WTC11 (cell line): ENCODE measurements at regions not wholly inside any gene's neighbourhood (a gene's known extent, or its start where the extent isn't known, plus 50 kb on each side); places are given as distances from the start of the nearest gene placed in this dataset.

ENCODE experiments used
- ATAC-seq: fragments of 200-7000 bp; cut with Tn5 transposase; 2 replicates; pipeline ENCODE4 v1.10.0; 2021; ENCODE audit warnings: mild to moderate bottlenecking, moderate library complexity
- CTCF ChIA-PET: fragments of 300-600 bp; sonication (Branson Sonifier 250); formaldehyde crosslinking; loops from one replicate; lab custom pipeline; 2021; ENCODE audit warnings: antibody characterized with exemption; lab: Charles Lee
- POLR2A ChIA-PET: fragments of 350-600 bp; sonication (Branson Sonifier 250); formaldehyde crosslinking; loops from one replicate; lab custom pipeline; 2021; ENCODE audit warnings: antibody characterized with exemption; lab: Charles Lee
- DNase-seq: peaks from one replicate; pipeline ENCODE4 v3.0.0; 2021; ENCODE audit warnings: low spot score
- H3K27ac Mint-ChIP-seq: 2 replicates; pipeline ENCODE4 v1.8.0; 2021; ENCODE audit warnings: mixed read lengths
- H3K27me3 Mint-ChIP-seq: 2 replicates; pipeline ENCODE4 v1.8.0; 2021; ENCODE audit warnings: low read depth, mild to moderate bottlenecking, moderate library complexity, mixed read lengths
- H3K36me3 Mint-ChIP-seq: 2 replicates; pipeline ENCODE4 v1.8.0; 2021; ENCODE audit warnings: mixed read lengths
- H3K4me1 Mint-ChIP-seq: 2 replicates; pipeline ENCODE4 v1.8.0; 2022; ENCODE audit warnings: mixed read lengths
- H3K4me3 Mint-ChIP-seq: 2 replicates; pipeline ENCODE4 v1.8.0; 2021; ENCODE audit warnings: mild to moderate bottlenecking, moderate library complexity, mixed read lengths
- H3K9me3 Mint-ChIP-seq: 2 replicates; pipeline ENCODE4 v1.8.0; 2021; ENCODE audit warnings: mixed read lengths
- ATF1 ChIP-seq: sonication (generic); formaldehyde crosslinking; IDR thresholded peaks from 2 replicates; pipeline ENCODE4 v1.8.1; 2023; ENCODE audit warnings: mild to moderate bottlenecking, moderate library complexity, missing genetic modification reagents
- CREB1 ChIP-seq: sonication (generic); formaldehyde crosslinking; IDR thresholded peaks from 2 replicates; pipeline ENCODE4 v1.8.0; 2023; ENCODE audit warnings: mild to moderate bottlenecking, missing genetic modification reagents
- CREM ChIP-seq: sonication (generic); formaldehyde crosslinking; IDR thresholded peaks from 2 replicates; pipeline ENCODE4 v1.8.1; 2022; ENCODE audit warnings: mild to moderate bottlenecking, missing genetic modification reagents, moderate library complexity
- FOXP1 ChIP-seq: sonication (generic); formaldehyde crosslinking; IDR thresholded peaks from 2 replicates; pipeline ENCODE4 v1.8.0; 2022; ENCODE audit warnings: missing genetic modification reagents, mild to moderate bottlenecking, moderate library complexity, borderline replicate concordance
- GABPB1 ChIP-seq: sonication (generic); formaldehyde crosslinking; IDR thresholded peaks from 2 replicates; pipeline ENCODE4 v1.8.1; 2023; ENCODE audit warnings: mild to moderate bottlenecking, missing genetic modification reagents
- JUN ChIP-seq: sonication (generic); formaldehyde crosslinking; IDR thresholded peaks from 2 replicates; pipeline ENCODE4 v1.8.0; 2023; ENCODE audit warnings: mild to moderate bottlenecking, missing genetic modification reagents
- MXD4 ChIP-seq: fragments of 250-450 bp; sonication (Bioruptor Pico); IDR thresholded peaks from 2 replicates; pipeline ENCODE4 v1.8.0; 2021; ENCODE audit warnings: mild to moderate bottlenecking, moderate library complexity, borderline replicate concordance
- MYBL2 ChIP-seq: sonication (generic); formaldehyde crosslinking; IDR thresholded peaks from 2 replicates; pipeline ENCODE4 v1.8.1; 2023; ENCODE audit warnings: mild to moderate bottlenecking, moderate library complexity, missing genetic modification reagents
- NR3C1 ChIP-seq: sonication (generic); formaldehyde crosslinking; conservative IDR thresholded peaks from 2 replicates; pipeline ENCODE4 v1.8.1; 2023; ENCODE audit warnings: low read depth, mild to moderate bottlenecking, missing genetic modification reagents
- SMAD3 ChIP-seq: sonication (generic); formaldehyde crosslinking; IDR thresholded peaks from 2 replicates; pipeline ENCODE4 v1.8.0; 2022; ENCODE audit warnings: missing genetic modification reagents, mild to moderate bottlenecking, borderline replicate concordance
- ZNF138 ChIP-seq: sonication (generic); formaldehyde crosslinking; conservative IDR thresholded peaks from 2 replicates; pipeline ENCODE4 v1.8.1; 2022; ENCODE audit warnings: mild to moderate bottlenecking, moderate library complexity, missing genetic modification reagents
- ZNF232 ChIP-seq: sonication (generic); formaldehyde crosslinking; IDR thresholded peaks from 2 replicates; pipeline ENCODE4 v1.8.0; 2022; ENCODE audit warnings: mild to moderate bottlenecking, missing genetic modification reagents
- TF ChIP-seq, protein P1 (sequence below): fragments of 250-450 bp; sonication (Bioruptor Pico); IDR thresholded peaks from 2 replicates; pipeline ENCODE4 v2.1.2; 2022; ENCODE audit warnings: mild to moderate bottlenecking, moderate library complexity
- TF ChIP-seq, protein P2 (sequence below): sonication (generic); formaldehyde crosslinking; IDR thresholded peaks from 2 replicates; pipeline ENCODE4 v1.8.0; 2023; ENCODE audit warnings: missing genetic modification reagents, mild to moderate bottlenecking, borderline replicate concordance
- TF ChIP-seq, protein P3 (sequence below): fragments of 250-450 bp; sonication (Bioruptor Pico); IDR thresholded peaks from 2 replicates; pipeline ENCODE4 v1.8.0; 2021; ENCODE audit warnings: mild to moderate bottlenecking
- TF ChIP-seq, protein P4 (sequence below): sonication (generic); formaldehyde crosslinking; IDR thresholded peaks from 2 replicates; pipeline ENCODE4 v1.8.1; 2023; ENCODE audit warnings: mild to moderate bottlenecking, missing genetic modification reagents, moderate library complexity
- TF ChIP-seq, protein P5 (sequence below): sonication (generic); formaldehyde crosslinking; IDR thresholded peaks from 2 replicates; pipeline ENCODE4 v1.8.1; 2022; ENCODE audit warnings: low read depth, missing genetic modification reagents, borderline replicate concordance
- TF ChIP-seq, protein P6 (sequence below): sonication (generic); formaldehyde crosslinking; IDR thresholded peaks from 2 replicates; pipeline ENCODE4 v1.8.1; 2023; ENCODE audit warnings: mild to moderate bottlenecking, missing genetic modification reagents
- TF ChIP-seq, protein P7 (sequence below): fragments of 250-450 bp; sonication (Bioruptor Pico); IDR thresholded peaks from 2 replicates; pipeline ENCODE4 v1.9.0; 2021; ENCODE audit warnings: mild to moderate bottlenecking, borderline replicate concordance

DNA sequence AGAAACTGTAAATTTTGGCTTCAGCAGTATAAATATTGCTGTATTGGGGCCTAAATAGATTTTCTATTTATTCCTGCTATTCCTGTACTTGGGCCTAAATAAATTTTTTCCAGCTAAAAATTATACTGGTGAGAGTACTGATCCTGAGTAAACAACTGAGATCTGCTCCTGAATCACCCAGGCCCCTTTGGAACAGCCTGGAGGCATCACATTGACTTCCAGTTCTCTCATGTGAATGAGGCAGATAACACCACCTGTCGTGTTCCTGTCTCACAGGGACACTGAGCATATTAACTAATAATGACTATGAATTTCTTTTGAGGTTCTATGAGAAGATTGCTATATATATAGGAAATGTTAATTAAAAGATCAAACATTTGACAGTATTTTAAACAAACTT lies 119.5 kb upstream of the PLCXD3 start:
- H3K36me3 Mint-ChIP-seq, result peaks cover 4% of the 10 kb centered on the region; the same call in 1 of the 2 replicates
- H3K27ac Mint-ChIP-seq, result no peak overlapping the region
- no peak for DNase-seq
- no peak for ATAC-seq
- TF ChIP-seq, protein P1, sequence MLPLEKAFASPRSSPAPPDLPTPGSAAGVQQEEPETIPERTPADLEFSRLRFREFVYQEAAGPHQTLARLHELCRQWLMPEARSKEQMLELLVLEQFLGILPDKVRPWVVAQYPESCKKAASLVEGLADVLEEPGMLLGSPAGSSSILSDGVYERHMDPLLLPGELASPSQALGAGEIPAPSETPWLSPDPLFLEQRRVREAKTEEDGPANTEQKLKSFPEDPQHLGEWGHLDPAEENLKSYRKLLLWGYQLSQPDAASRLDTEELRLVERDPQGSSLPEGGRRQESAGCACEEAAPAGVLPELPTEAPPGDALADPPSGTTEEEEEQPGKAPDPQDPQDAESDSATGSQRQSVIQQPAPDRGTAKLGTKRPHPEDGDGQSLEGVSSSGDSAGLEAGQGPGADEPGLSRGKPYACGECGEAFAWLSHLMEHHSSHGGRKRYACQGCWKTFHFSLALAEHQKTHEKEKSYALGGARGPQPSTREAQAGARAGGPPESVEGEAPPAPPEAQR (CRISPR knock-in tag), result no peak
- TF ChIP-seq, protein P2, sequence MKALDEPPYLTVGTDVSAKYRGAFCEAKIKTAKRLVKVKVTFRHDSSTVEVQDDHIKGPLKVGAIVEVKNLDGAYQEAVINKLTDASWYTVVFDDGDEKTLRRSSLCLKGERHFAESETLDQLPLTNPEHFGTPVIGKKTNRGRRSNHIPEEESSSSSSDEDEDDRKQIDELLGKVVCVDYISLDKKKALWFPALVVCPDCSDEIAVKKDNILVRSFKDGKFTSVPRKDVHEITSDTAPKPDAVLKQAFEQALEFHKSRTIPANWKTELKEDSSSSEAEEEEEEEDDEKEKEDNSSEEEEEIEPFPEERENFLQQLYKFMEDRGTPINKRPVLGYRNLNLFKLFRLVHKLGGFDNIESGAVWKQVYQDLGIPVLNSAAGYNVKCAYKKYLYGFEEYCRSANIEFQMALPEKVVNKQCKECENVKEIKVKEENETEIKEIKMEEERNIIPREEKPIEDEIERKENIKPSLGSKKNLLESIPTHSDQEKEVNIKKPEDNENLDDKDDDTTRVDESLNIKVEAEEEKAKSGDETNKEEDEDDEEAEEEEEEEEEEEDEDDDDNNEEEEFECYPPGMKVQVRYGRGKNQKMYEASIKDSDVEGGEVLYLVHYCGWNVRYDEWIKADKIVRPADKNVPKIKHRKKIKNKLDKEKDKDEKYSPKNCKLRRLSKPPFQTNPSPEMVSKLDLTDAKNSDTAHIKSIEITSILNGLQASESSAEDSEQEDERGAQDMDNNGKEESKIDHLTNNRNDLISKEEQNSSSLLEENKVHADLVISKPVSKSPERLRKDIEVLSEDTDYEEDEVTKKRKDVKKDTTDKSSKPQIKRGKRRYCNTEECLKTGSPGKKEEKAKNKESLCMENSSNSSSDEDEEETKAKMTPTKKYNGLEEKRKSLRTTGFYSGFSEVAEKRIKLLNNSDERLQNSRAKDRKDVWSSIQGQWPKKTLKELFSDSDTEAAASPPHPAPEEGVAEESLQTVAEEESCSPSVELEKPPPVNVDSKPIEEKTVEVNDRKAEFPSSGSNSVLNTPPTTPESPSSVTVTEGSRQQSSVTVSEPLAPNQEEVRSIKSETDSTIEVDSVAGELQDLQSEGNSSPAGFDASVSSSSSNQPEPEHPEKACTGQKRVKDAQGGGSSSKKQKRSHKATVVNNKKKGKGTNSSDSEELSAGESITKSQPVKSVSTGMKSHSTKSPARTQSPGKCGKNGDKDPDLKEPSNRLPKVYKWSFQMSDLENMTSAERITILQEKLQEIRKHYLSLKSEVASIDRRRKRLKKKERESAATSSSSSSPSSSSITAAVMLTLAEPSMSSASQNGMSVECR, result no peak
- TF ChIP-seq FOXP1 (CRISPR knock-in tag) (no peak), GABPB1 (CRISPR knock-in tag) (no peak), SMAD3 (CRISPR knock-in tag) (no peak), ZNF138 (CRISPR knock-in tag) (no peak), CREB1 (CRISPR knock-in tag) (no peak), MXD4 (CRISPR knock-in tag) (no peak), CREM (CRISPR knock-in tag) (no peak), NR3C1 (CRISPR knock-in tag) (no peak), MYBL2 (CRISPR knock-in tag) (no peak), ZNF232 (no peak), ATF1 (CRISPR knock-in tag) (no peak), JUN (CRISPR knock-in tag) (no peak)
- TF ChIP-seq, protein P3, sequence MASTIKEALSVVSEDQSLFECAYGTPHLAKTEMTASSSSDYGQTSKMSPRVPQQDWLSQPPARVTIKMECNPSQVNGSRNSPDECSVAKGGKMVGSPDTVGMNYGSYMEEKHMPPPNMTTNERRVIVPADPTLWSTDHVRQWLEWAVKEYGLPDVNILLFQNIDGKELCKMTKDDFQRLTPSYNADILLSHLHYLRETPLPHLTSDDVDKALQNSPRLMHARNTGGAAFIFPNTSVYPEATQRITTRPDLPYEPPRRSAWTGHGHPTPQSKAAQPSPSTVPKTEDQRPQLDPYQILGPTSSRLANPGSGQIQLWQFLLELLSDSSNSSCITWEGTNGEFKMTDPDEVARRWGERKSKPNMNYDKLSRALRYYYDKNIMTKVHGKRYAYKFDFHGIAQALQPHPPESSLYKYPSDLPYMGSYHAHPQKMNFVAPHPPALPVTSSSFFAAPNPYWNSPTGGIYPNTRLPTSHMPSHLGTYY (CRISPR knock-in tag), result no peak
- TF ChIP-seq, protein P4, sequence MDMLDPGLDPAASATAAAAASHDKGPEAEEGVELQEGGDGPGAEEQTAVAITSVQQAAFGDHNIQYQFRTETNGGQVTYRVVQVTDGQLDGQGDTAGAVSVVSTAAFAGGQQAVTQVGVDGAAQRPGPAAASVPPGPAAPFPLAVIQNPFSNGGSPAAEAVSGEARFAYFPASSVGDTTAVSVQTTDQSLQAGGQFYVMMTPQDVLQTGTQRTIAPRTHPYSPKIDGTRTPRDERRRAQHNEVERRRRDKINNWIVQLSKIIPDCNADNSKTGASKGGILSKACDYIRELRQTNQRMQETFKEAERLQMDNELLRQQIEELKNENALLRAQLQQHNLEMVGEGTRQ (CRISPR knock-in tag), result no peak
- TF ChIP-seq, protein P5, sequence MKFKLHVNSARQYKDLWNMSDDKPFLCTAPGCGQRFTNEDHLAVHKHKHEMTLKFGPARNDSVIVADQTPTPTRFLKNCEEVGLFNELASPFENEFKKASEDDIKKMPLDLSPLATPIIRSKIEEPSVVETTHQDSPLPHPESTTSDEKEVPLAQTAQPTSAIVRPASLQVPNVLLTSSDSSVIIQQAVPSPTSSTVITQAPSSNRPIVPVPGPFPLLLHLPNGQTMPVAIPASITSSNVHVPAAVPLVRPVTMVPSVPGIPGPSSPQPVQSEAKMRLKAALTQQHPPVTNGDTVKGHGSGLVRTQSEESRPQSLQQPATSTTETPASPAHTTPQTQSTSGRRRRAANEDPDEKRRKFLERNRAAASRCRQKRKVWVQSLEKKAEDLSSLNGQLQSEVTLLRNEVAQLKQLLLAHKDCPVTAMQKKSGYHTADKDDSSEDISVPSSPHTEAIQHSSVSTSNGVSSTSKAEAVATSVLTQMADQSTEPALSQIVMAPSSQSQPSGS (CRISPR knock-in tag), result no peak
- TF ChIP-seq, protein P6, sequence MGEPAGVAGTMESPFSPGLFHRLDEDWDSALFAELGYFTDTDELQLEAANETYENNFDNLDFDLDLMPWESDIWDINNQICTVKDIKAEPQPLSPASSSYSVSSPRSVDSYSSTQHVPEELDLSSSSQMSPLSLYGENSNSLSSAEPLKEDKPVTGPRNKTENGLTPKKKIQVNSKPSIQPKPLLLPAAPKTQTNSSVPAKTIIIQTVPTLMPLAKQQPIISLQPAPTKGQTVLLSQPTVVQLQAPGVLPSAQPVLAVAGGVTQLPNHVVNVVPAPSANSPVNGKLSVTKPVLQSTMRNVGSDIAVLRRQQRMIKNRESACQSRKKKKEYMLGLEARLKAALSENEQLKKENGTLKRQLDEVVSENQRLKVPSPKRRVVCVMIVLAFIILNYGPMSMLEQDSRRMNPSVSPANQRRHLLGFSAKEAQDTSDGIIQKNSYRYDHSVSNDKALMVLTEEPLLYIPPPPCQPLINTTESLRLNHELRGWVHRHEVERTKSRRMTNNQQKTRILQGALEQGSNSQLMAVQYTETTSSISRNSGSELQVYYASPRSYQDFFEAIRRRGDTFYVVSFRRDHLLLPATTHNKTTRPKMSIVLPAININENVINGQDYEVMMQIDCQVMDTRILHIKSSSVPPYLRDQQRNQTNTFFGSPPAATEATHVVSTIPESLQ (CRISPR knock-in tag), result no peak
- TF ChIP-seq, protein P7, sequence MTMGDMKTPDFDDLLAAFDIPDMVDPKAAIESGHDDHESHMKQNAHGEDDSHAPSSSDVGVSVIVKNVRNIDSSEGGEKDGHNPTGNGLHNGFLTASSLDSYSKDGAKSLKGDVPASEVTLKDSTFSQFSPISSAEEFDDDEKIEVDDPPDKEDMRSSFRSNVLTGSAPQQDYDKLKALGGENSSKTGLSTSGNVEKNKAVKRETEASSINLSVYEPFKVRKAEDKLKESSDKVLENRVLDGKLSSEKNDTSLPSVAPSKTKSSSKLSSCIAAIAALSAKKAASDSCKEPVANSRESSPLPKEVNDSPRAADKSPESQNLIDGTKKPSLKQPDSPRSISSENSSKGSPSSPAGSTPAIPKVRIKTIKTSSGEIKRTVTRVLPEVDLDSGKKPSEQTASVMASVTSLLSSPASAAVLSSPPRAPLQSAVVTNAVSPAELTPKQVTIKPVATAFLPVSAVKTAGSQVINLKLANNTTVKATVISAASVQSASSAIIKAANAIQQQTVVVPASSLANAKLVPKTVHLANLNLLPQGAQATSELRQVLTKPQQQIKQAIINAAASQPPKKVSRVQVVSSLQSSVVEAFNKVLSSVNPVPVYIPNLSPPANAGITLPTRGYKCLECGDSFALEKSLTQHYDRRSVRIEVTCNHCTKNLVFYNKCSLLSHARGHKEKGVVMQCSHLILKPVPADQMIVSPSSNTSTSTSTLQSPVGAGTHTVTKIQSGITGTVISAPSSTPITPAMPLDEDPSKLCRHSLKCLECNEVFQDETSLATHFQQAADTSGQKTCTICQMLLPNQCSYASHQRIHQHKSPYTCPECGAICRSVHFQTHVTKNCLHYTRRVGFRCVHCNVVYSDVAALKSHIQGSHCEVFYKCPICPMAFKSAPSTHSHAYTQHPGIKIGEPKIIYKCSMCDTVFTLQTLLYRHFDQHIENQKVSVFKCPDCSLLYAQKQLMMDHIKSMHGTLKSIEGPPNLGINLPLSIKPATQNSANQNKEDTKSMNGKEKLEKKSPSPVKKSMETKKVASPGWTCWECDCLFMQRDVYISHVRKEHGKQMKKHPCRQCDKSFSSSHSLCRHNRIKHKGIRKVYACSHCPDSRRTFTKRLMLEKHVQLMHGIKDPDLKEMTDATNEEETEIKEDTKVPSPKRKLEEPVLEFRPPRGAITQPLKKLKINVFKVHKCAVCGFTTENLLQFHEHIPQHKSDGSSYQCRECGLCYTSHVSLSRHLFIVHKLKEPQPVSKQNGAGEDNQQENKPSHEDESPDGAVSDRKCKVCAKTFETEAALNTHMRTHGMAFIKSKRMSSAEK, result no peak
- peaks cover 7% of the 10 kb centered on the region; the same call in 1 of the 2 replicates for H3K4me1 Mint-ChIP-seq
- CTCF ChIA-PET, result no interaction called here
- POLR2A ChIA-PET, result no interaction called here
- no peak overlapping the region for H3K4me3 Mint-ChIP-seq
- H3K27me3 Mint-ChIP-seq, result no peaks in the 10 kb centered on the region
- peaks cover 17% of the 10 kb centered on the region for H3K9me3 Mint-ChIP-seq
